Smooth muscle cell (in vitro differentiated cells): ENCODE measurements at regions not wholly inside any gene's neighbourhood (a gene's known extent, or its start where the extent isn't known, plus 50 kb on each side); places are given as distances from the start of the nearest gene placed in this dataset.

Source experiments
- DNase-seq: peaks from one replicate; lab custom pipeline; 2025; ENCODE audit not compliant: unreplicated experiment; lab: John Stamatoyannopoulos, UW
- H2AFZ ChIP-seq: fragments of 200-600 bp; sonication (generic); 2 replicates; pipeline ENCODE4 v1.6.0; 2016; ENCODE audit warnings: antibody characterized with exemption, low read depth, mild to moderate bottlenecking
- H3F3A ChIP-seq: fragments of 200-600 bp; sonication (generic); 2 replicates; pipeline ENCODE4 v1.6.0; 2017; ENCODE audit warnings: antibody characterized with exemption, low read depth
- H3K27ac ChIP-seq: fragments of 200-600 bp; sonication (generic); 2 replicates; pipeline ENCODE4 v1.5.1; 2016; ENCODE audit warnings: low read depth, mild to moderate bottlenecking
- H3K27me3 ChIP-seq: fragments of 200-600 bp; sonication (generic); 2 replicates; pipeline ENCODE4 v1.6.1; 2016; ENCODE audit warnings: low read depth, mild to moderate bottlenecking
- H3K36me3 ChIP-seq: fragments of 200-600 bp; sonication (generic); 2 replicates; pipeline ENCODE4 v1.5.1; 2016; ENCODE audit warnings: low read depth
- H3K4me1 ChIP-seq: fragments of 200-600 bp; sonication (generic); 2 replicates; pipeline ENCODE4 v1.5.1; 2016; ENCODE audit warnings: low read depth
- H3K4me2 ChIP-seq: fragments of 200-600 bp; sonication (generic); 2 replicates; pipeline ENCODE4 v1.6.0; 2016; ENCODE audit warnings: mild to moderate bottlenecking
- H3K4me3 ChIP-seq: fragments of 200-600 bp; sonication (generic); 2 replicates; pipeline ENCODE4 v1.5.1; 2016; ENCODE audit warnings: mild to moderate bottlenecking
- H3K79me2 ChIP-seq: fragments of 200-600 bp; sonication (generic); 2 replicates; pipeline ENCODE4 v1.6.0; 2016; ENCODE audit warnings: low read depth, mild to moderate bottlenecking
- H3K9ac ChIP-seq: fragments of 200-600 bp; sonication (generic); 2 replicates; pipeline ENCODE4 v1.6.0; 2016; ENCODE audit warnings: low read depth
- H3K9me3 ChIP-seq: fragments of 200-600 bp; sonication (generic); replicated peaks from 2 replicates; pipeline ENCODE4 v1.5.1; 2016; ENCODE audit warnings: low read depth
- H4K20me1 ChIP-seq: fragments of 200-600 bp; sonication (generic); 2 replicates; pipeline ENCODE4 v1.6.0; 2016; ENCODE audit warnings: low read depth
- CTCF ChIP-seq: fragments of 200-600 bp; sonication (generic); IDR thresholded peaks from 2 replicates; pipeline ENCODE4 v1.5.1; 2017; ENCODE audit warnings: borderline replicate concordance, mild to moderate bottlenecking, antibody characterized with exemption; ENCODE audit not compliant: insufficient read depth, poor library complexity, severe bottlenecking
- WGBS: methylation state at CpG from one replicate; pipeline ENCODE4 v1.1.7; 2016; ENCODE audit warnings: low lambda C conversion rate; 5-methylcytosine and 5-hydroxymethylcytosine counted together

- WGBS = 6% methylated on average over 12 of the region's 12 CpGs
- no peak for TF ChIP-seq CTCF
Observed at GRCh38 chr15:70154718-70155347, 57.1 kb upstream of the TLE3 start.

GRCh38 chr15:70153921-70154717, 56.4 kb upstream of the TLE3 start:
- no peak overlapping the region for H3K4me3 ChIP-seq
- H3K4me2 ChIP-seq = peak overlapping the region; percentile 53
- no peaks in the 10 kb centered on the region for H3K9me3 ChIP-seq
- no peak overlapping the region for H3K9ac ChIP-seq
- TF ChIP-seq CTCF = no peak
- peaks cover 18% of the 10 kb centered on the region for H3K4me1 ChIP-seq
- peak overlapping the region; percentile 56 for H3K27ac ChIP-seq
- no peak overlapping the region for H2AFZ ChIP-seq
- WGBS = 13% methylated on average over 27 of the region's 27 CpGs
- no peaks in the 10 kb centered on the region for H4K20me1 ChIP-seq
- DNase-seq = peak; percentile 68
- no peaks in the 10 kb centered on the region for H3K27me3 ChIP-seq
- H3F3A ChIP-seq = peaks cover 53% of the 10 kb centered on the region
- H3K79me2 ChIP-seq = no peaks in the 10 kb centered on the region
- no peaks in the 10 kb centered on the region for H3K36me3 ChIP-seq

More at GRCh38 chr15:70154718-70155347, 57.1 kb upstream of the TLE3 start:
- Histone ChIP-seq H3K9me3 (no peaks in the 10 kb centered on the region), H3K4me1 (peaks cover 18% of the 10 kb centered on the region), H3F3A (peaks cover 47% of the 10 kb centered on the region), H3K9ac (no peak overlapping the region), H3K36me3 (no peaks in the 10 kb centered on the region), H3K79me2 (no peaks in the 10 kb centered on the region), H3K27me3 (no peaks in the 10 kb centered on the region), H3K27ac (peak overlapping the region; percentile 56), H4K20me1 (no peaks in the 10 kb centered on the region), H2AFZ (no peak overlapping the region), H3K4me3 (no peak overlapping the region), H3K4me2 (peak overlapping the region; percentile 53)
- peak; percentile 68 for DNase-seq

- H3K9me3 ChIP-seq = no peaks in the 10 kb centered on the region
Observed at GRCh38 chr15:70152070-70152480, 54.4 kb upstream of the TLE3 start.

More at GRCh38 chr15:70152070-70152480, 54.4 kb upstream of the TLE3 start:
- no peak overlapping the region for H3K9ac ChIP-seq
- H3K27me3 ChIP-seq = no peaks in the 10 kb centered on the region
- H2AFZ ChIP-seq = no peak overlapping the region
- H3K27ac ChIP-seq = no peak overlapping the region
- WGBS = 29% methylated on average over 3 of the region's 3 CpGs
- no peak overlapping the region for H3K4me3 ChIP-seq
- H4K20me1 ChIP-seq = no peaks in the 10 kb centered on the region
- TF ChIP-seq CTCF = no peak
- H3K4me1 ChIP-seq = peaks cover 14% of the 10 kb centered on the region
- no peak for DNase-seq
- no peaks in the 10 kb centered on the region for H3K36me3 ChIP-seq
- H3K79me2 ChIP-seq = no peaks in the 10 kb centered on the region
- H3F3A ChIP-seq = peaks cover 49% of the 10 kb centered on the region
- H3K4me2 ChIP-seq = no peak overlapping the region
